ENCODE measurements at regions not wholly inside any gene's neighbourhood (a gene's known extent, or its start where the extent isn't known, plus 50 kb on each side); places are given as distances from the start of the nearest gene placed in this dataset.

DNA sequence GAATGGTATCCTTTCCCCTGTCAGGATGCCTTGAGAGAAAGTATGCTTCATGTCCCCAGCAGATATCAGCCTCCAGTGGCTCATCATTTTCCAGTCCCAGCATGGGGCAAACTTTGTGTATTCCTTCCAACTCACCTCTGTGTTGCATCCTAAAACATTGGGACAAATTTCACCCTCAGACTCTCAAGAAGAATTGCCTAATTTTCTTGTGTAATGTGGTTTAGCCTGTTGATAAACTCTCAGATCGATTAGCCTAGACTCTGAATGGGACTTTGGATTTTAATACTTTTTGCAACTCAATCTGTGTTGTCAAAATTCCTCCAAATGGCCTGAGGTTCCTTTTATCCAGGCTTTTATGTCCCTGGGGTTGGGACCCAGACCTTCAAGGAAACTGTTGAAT lies 805.3 kb downstream of the C4orf33 start:
- no peak overlapping the region for H3K4me3 Mint-ChIP-seq
- H3K4me1 Mint-ChIP-seq = no peaks in the 10 kb centered on the region
- H3K36me3 Mint-ChIP-seq = no peaks in the 10 kb centered on the region
- peak overlapping the region in 1 of 3 donors; percentile 57 for H3K27ac Mint-ChIP-seq
- no peaks in the 10 kb centered on the region for H3K27me3 Mint-ChIP-seq
- peaks cover 4 to 16% (median 5%) of the 10 kb centered on the region in 3 donors for H3K9me3 Mint-ChIP-seq

DNA sequence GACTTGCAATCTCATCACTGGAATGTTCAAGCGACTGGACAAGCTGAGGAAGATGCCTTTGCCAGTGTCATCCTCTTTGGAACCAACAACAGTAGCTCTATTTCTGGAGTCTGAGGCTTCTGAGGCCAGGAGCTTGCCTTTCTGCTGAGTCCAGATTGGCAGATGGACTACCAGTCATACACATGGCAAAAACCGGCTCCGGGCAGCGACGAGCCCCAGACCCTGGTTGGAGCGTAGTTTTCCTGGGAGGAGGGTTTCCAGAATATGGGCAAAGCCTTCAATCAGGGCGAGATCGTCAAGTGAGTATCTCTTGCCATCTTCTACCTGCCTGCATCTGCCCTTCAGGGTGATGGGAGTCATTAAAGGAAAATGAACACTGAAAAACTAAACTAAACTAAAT lies 807.9 kb downstream of the C4orf33 start:
- Mint-ChIP-seq H3K36me3 (no peaks in the 10 kb centered on the region), H3K9me3 (peaks cover 2 to 14% (median 6%) of the 10 kb centered on the region in 3 donors), H3K27me3 (no peaks in the 10 kb centered on the region), H3K27ac (no peak overlapping the region), H3K4me1 (no peaks in the 10 kb centered on the region), H3K4me3 (no peak overlapping the region)

DNA sequence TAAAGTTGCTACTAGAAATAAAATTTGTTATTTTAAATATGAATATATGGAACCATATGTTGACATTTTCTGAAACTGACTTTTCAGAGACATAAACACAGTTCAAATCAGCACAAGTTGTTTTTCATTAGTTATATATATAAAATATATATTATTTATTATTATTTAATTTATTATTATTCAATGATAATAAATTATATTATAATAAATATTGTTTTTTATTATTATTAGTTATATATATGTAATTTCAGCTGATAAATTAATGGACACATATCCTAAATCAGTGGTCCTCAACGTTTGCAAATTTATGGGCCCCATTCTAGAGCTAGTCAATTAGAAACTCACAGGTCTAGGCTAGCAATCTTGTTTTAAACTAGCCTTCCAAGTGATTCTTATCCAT lies 809.3 kb downstream of the C4orf33 start:
- Mint-ChIP-seq H3K27me3 (no peaks in the 10 kb centered on the region), H3K36me3 (no peaks in the 10 kb centered on the region), H3K9me3 (peaks cover 2 to 11% (median 3%) of the 10 kb centered on the region in 3 donors), H3K4me3 (no peak overlapping the region), H3K4me1 (no peaks in the 10 kb centered on the region), H3K27ac (no peak overlapping the region)

DNA sequence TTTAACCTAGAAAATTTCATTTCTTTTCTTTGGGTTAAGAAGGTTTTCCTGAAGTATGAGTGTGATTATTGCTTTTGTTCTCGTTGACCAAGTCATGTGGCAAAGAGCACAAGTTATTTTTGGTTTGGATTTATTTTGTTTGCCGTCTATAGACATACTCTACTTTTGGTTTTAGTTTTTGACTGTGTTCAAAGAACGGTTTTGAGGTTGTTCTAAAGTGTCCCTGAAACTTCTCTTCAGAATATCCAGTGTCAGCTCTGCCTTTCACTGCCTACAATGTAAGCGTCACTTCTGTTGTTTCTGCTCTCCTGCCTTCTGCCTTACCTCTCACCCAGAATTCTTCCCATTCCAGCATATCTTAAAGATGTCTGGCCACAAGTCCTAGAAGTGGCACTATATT lies 812.2 kb downstream of the C4orf33 start:
- H3K4me3 Mint-ChIP-seq = no peak overlapping the region
- no peak overlapping the region for H3K27ac Mint-ChIP-seq
- H3K9me3 Mint-ChIP-seq = peaks cover 0 to 9% (median 3%) of the 10 kb centered on the region in 3 donors
- H3K36me3 Mint-ChIP-seq = no peaks in the 10 kb centered on the region
- no peaks in the 10 kb centered on the region for H3K4me1 Mint-ChIP-seq
- H3K27me3 Mint-ChIP-seq = no peaks in the 10 kb centered on the region

DNA sequence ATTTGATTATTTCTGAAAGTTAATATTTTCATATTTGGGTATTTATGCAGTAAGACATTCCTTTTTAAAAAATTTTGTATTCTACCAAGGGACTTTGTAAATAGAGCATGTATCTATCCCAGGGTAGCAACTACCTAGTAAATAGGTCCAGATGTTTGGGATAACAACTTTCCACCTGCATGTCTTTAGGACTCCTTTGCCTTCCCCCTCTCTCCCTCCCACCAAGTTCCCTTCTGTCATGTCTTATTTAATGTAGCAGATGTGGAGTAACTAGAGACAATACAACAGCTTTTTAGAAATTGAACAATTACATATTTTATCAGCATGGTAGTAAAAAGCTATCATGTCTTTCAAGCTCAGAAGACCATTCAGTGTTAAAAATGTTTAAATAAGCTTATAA lies 821.0 kb downstream of the C4orf33 start:
- H3K27me3 Mint-ChIP-seq = no peaks in the 10 kb centered on the region
- H3K36me3 Mint-ChIP-seq = no peaks in the 10 kb centered on the region
- no peak overlapping the region for H3K4me3 Mint-ChIP-seq
- peaks cover 0 to 1% (median 1%) of the 10 kb centered on the region in 3 donors for H3K9me3 Mint-ChIP-seq
- no peak overlapping the region for H3K27ac Mint-ChIP-seq
- no peaks in the 10 kb centered on the region for H3K4me1 Mint-ChIP-seq

DNA sequence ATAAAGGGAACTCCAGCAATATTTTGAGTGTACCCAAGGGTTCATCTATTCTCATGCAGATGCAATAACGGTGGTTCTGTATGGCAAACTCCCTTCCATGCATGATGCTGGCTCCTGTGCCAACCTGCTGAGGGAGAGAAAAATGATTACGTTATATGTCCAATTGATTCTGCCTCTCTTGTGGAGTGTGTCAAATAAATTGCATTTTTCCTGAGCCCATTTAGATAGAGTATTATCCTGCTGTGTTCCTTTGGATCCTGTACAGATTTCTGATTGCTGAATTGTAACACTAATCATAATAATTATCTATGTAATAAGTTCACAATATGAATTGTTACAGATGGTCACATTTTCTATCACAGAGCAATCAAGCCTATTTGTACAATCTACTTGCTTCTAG lies 821.7 kb downstream of the C4orf33 start:
- Mint-ChIP-seq H3K9me3 (peaks cover 0 to 1% (median 0%) of the 10 kb centered on the region in 3 donors), H3K27me3 (no peaks in the 10 kb centered on the region), H3K4me1 (no peaks in the 10 kb centered on the region), H3K36me3 (no peaks in the 10 kb centered on the region), H3K4me3 (no peak overlapping the region), H3K27ac (no peak overlapping the region)

DNA sequence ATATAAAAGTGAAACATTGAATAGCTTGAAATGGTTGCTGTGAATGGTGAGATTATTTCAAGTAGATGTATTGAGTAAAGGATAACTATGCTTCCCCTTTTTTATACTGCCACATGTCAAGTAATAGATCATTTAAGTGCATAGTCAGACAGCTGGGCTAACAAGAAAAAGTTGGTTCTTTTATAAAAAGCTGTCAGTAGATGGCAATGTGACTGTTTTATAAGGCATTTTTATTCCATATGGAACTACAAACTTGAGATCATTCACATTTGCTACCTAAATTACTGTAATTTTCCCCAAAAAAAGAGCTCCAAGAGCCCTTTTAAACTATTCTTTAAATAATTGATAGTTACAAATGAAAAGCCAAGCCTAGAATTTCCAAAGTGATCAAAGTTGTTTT lies 831.0 kb downstream of the C4orf33 start:
- no peaks in the 10 kb centered on the region for H3K36me3 Mint-ChIP-seq
- H3K4me3 Mint-ChIP-seq = no peak overlapping the region
- no peak overlapping the region for H3K27ac Mint-ChIP-seq
- no peaks in the 10 kb centered on the region for H3K27me3 Mint-ChIP-seq
- no peaks in the 10 kb centered on the region for H3K9me3 Mint-ChIP-seq
- no peaks in the 10 kb centered on the region for H3K4me1 Mint-ChIP-seq

DNA sequence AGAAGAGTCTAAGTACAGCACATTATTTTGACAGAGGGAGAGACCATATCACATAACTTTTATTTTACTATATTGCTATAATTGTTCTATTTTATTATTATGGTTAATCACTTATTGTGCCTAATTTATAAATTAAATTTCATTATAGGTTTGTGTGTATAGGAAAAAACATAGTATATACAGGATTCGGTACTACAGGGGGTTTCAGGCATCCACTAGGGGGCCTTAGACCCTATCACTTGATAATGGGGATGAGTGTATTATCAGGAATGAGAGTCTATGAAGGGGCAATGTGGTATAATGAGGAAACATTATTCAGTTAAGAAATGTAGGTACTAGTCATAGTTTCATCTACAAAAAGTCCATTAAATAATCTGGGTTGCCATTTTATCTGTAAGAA lies 833.1 kb downstream of the C4orf33 start:
- no peaks in the 10 kb centered on the region for H3K36me3 Mint-ChIP-seq
- no peaks in the 10 kb centered on the region for H3K4me1 Mint-ChIP-seq
- no peaks in the 10 kb centered on the region for H3K27me3 Mint-ChIP-seq
- H3K27ac Mint-ChIP-seq = no peak overlapping the region
- no peak overlapping the region for H3K4me3 Mint-ChIP-seq
- no peaks in the 10 kb centered on the region for H3K9me3 Mint-ChIP-seq

DNA sequence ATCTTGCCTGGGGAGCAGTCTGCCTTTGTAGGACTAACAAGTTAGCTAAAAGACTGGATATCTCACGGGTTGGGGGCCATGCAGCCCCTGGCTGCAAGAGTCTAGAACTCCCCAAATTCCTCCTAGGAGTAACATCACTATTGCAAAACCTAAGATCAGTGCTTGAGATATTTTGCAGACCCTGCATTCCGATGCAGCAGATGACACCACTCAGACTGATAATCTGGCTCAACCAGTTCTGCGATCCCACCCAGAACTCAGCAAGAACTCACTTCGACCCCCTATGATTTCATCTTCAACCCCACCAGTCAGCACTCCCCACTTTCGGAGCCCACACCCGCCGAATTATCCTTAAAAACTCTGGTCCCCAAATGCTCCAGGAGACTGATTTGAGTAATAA lies 834.0 kb downstream of the C4orf33 start:
- no peaks in the 10 kb centered on the region for H3K4me1 Mint-ChIP-seq
- no peak overlapping the region for H3K27ac Mint-ChIP-seq
- no peaks in the 10 kb centered on the region for H3K9me3 Mint-ChIP-seq
- no peak overlapping the region for H3K4me3 Mint-ChIP-seq
- no peaks in the 10 kb centered on the region for H3K36me3 Mint-ChIP-seq
- no peaks in the 10 kb centered on the region for H3K27me3 Mint-ChIP-seq

DNA sequence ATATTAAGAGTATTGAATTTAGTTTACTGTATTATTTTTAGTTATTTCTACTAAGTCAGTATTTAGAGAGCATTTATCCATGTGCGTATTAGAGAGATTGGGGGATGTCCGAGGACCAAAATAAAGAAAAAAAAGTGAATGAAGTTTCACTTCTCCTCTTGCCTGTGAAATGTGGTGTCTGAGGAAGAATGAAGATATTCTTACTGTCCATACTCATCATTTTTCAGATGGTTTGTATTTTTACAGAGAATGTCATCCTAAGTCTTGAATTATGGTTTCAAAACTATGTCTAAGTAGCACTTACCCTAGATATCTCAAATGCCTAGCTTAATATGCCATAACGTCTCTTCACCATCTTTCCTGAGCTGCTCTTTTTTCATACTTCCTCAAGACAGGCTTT lies 854.3 kb downstream of the C4orf33 start:
- Mint-ChIP-seq H3K27ac (no peak overlapping the region), H3K4me3 (no peak overlapping the region), H3K9me3 (no peaks in the 10 kb centered on the region), H3K4me1 (no peaks in the 10 kb centered on the region), H3K36me3 (no peaks in the 10 kb centered on the region), H3K27me3 (no peaks in the 10 kb centered on the region)

DNA sequence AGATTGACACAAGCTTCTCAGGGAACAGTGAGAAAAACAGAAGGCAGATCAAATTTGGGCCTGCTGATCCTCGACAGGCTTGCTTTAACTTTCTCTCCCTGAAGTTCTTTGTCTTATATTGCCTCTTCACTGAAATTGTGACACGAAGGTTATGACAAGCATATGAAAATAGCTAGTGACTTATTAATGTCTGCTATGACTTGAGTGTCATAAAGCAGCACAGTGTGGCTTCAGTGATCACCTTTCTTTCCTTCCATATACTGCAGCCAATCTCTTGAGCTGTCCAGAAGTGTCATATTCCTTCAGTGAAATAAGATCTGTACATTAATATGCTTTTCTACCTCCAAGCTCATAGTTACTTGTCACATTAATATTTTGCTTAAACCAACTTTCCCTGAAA lies 870.2 kb downstream of the C4orf33 start:
- Mint-ChIP-seq H3K4me3 (no peak overlapping the region), H3K27me3 (no peaks in the 10 kb centered on the region), H3K36me3 (no peaks in the 10 kb centered on the region), H3K9me3 (peaks cover 0 to 5% (median 3%) of the 10 kb centered on the region in 3 donors), H3K4me1 (no peaks in the 10 kb centered on the region), H3K27ac (no peak overlapping the region)

DNA sequence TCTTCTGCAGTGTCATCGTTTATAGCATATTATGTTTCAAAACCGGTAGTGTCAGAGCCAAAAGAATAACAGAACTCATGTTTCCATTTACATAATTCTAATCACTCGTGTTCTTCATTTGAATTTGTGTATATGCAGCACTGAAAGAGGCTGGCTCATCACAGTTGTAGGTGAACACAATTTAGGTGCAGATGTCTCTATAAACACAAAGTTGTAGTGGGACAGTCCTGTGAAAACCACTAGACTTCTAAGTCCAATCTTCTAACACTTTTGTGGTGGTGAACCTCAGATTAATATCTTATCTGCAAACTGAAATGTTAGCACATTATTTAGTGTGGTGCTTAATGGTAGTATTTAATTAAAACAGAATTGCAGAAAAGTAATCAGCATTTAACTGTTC lies 872.4 kb downstream of the C4orf33 start:
- H3K36me3 Mint-ChIP-seq = no peaks in the 10 kb centered on the region

DNA sequence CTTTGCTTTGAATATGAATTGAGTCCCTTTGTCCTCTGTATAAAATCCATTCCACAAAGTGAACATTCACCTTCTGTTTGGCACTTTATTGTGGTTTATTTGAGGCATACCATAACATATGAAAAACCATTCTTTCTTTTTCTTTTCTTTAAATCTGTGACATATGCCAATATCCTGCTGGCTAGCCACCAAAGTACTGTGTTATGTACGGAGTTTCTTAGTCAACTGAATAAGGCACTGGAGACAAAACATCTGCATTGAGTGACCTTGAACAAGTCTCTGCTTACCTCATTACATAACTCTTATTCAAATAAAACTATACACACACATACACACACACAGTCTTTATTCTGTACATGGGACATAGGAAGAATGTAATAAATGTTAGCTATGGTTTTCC lies 872.8 kb downstream of the C4orf33 start:
- H3K4me3 Mint-ChIP-seq = no peak overlapping the region
- H3K36me3 Mint-ChIP-seq = no peaks in the 10 kb centered on the region
- H3K4me1 Mint-ChIP-seq = no peaks in the 10 kb centered on the region
- no peaks in the 10 kb centered on the region for H3K27me3 Mint-ChIP-seq
- H3K27ac Mint-ChIP-seq = no peak overlapping the region
- H3K9me3 Mint-ChIP-seq = peaks cover 0 to 4% (median 3%) of the 10 kb centered on the region in 3 donors

More for the DNA sequence above, 872.4 kb downstream of the C4orf33 start:
- Mint-ChIP-seq H3K4me3 (no peak overlapping the region), H3K9me3 (peaks cover 0 to 4% (median 3%) of the 10 kb centered on the region in 3 donors), H3K27ac (no peak overlapping the region), H3K4me1 (no peaks in the 10 kb centered on the region), H3K27me3 (no peaks in the 10 kb centered on the region)

DNA sequence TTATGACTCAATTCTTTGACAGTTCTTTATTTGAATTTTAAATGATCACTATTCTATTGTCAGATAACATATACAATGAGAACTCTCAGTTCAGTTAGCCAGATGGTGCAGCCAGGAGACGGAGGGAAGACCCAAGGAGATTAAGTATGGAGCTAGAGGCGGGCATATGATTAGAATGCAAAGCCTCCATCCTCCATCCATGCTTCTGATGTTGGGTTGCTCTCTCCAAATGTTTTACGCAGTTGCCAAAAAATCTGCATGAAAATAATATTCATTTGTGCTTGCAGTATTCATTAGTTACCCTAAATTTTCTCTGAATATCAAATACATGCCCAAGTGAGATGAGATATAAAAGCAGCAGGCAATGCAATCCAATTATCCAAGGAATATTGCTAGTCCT lies 874.8 kb downstream of the C4orf33 start:
- peaks cover 0 to 4% (median 3%) of the 10 kb centered on the region in 3 donors for H3K9me3 Mint-ChIP-seq
- no peaks in the 10 kb centered on the region for H3K4me1 Mint-ChIP-seq
- no peak overlapping the region for H3K27ac Mint-ChIP-seq
- no peaks in the 10 kb centered on the region for H3K27me3 Mint-ChIP-seq
- H3K4me3 Mint-ChIP-seq = no peak overlapping the region
- H3K36me3 Mint-ChIP-seq = no peaks in the 10 kb centered on the region

DNA sequence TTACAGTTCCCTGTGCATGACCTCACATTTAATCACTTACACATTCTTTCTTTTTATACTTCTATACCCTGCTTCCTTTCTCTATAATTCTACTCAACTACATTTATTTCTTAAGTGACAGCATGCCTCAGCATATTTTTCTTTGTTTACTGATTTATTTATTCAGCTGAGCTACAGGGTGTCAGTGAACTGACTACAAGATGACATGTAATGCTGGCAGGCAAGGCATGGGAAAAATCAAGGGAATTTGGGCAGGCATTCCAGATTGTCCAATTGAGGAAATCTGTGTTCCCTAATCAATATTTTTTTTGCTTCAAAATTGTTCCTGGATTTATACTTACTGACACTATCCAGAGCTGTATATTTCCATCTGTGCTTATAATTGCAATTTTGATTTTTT lies 875.5 kb downstream of the C4orf33 start:
- H3K27me3 Mint-ChIP-seq = no peaks in the 10 kb centered on the region
- no peak overlapping the region for H3K4me3 Mint-ChIP-seq
- H3K9me3 Mint-ChIP-seq = peaks cover 0 to 4% (median 3%) of the 10 kb centered on the region in 3 donors
- H3K36me3 Mint-ChIP-seq = no peaks in the 10 kb centered on the region
- H3K4me1 Mint-ChIP-seq = no peaks in the 10 kb centered on the region
- H3K27ac Mint-ChIP-seq = no peak overlapping the region

DNA sequence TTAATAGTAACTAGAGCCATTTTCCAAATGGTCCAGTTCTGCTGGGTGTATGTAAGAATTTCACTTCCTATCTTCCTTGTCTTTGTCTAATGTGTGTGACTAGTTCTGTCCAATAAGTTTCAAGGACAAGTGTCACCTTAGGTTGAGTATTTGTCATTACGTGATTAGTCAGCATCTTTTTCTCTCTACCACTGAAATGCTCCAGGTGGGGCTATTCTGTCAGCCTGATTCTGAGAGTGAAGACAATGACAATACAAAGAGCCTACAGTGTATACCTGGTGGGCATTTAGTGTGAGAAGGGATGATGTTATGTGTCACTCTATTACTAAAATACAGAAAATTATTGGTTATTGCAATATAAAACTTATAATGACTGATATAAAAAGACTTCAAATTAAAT lies 876.3 kb downstream of the C4orf33 start:
- Mint-ChIP-seq H3K4me3 (no peak overlapping the region), H3K36me3 (no peaks in the 10 kb centered on the region), H3K27me3 (no peaks in the 10 kb centered on the region), H3K4me1 (no peaks in the 10 kb centered on the region), H3K27ac (no peak overlapping the region), H3K9me3 (peaks cover 0 to 4% (median 3%) of the 10 kb centered on the region in 3 donors)

DNA sequence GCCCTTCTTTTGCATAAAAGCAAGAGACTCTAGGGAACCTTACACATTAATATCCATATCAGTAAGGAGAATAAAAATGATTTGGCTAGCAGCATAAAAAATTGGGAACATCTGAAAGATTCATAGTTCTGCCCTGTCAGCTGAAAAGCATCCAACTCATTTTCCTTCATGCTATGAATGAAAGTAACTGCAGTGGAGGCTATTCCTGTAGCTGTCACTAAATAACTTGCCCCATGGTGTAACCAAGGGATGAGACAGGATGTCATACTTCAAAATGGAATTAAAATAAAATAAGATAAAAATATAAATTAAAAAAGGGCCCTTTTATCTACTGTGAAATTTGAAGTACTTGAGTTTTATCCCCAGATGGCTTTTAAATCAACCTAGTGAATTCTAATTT lies 878.8 kb downstream of the C4orf33 start:
- no peaks in the 10 kb centered on the region for H3K27me3 Mint-ChIP-seq
- H3K4me1 Mint-ChIP-seq = no peaks in the 10 kb centered on the region
- H3K9me3 Mint-ChIP-seq = peaks cover 0 to 4% (median 0%) of the 10 kb centered on the region in 3 donors
- no peak overlapping the region for H3K27ac Mint-ChIP-seq
- H3K4me3 Mint-ChIP-seq = no peak overlapping the region
- H3K36me3 Mint-ChIP-seq = no peaks in the 10 kb centered on the region

Data from IgD-negative memory B cell (primary cell).